H9 (cell line): ENCODE measurements at regions not wholly inside any gene's neighbourhood (a gene's known extent, or its start where the extent isn't known, plus 50 kb on each side); places are given as distances from the start of the nearest gene placed in this dataset.
A peak's percentile ranks its signal among the peaks of the same experiment; 100 is the strongest.

Source experiments
- DNase-seq: peaks from one replicate; pipeline ENCODE4 v3.0.0-alpha.2; 2017
- H2AFZ ChIP-seq: one replicate; pipeline ENCODE4 v1.6.1; 2013; ENCODE audit warnings: mild to moderate bottlenecking, low read length, control low read depth, moderate library complexity
- H2AK5ac ChIP-seq: 2 replicates; pipeline ENCODE4 v1.6.1; 2013; ENCODE audit warnings: low read length, control low read depth, mixed read lengths; ENCODE audit not compliant: insufficient read length
- H2BK120ac ChIP-seq: one replicate; pipeline ENCODE4 v1.6.1; 2013; ENCODE audit warnings: low read depth, mild to moderate bottlenecking, low read length, control low read depth, inconsistent platforms; ENCODE audit not compliant: poor library complexity, severe bottlenecking
- H2BK12ac ChIP-seq: 2 replicates; pipeline ENCODE4 v1.6.1; 2013; ENCODE audit warnings: low read length, control low read depth, mixed read lengths, low read depth; ENCODE audit not compliant: insufficient read length
- H2BK15ac ChIP-seq: 2 replicates; pipeline ENCODE4 v1.6.1; 2013; ENCODE audit warnings: low read depth, low read length, control low read depth
- H2BK20ac ChIP-seq: one replicate; pipeline ENCODE4 v1.6.1; 2013; ENCODE audit warnings: low read depth, mild to moderate bottlenecking, low read length, control low read depth, inconsistent platforms; ENCODE audit not compliant: poor library complexity, severe bottlenecking
- H2BK5ac ChIP-seq: 2 replicates; pipeline ENCODE4 v1.6.1; 2013; ENCODE audit warnings: low read length, control low read depth, mixed read lengths; ENCODE audit not compliant: insufficient read length
- H3K14ac ChIP-seq: 2 replicates; pipeline ENCODE4 v1.6.1; 2013; ENCODE audit warnings: low read length, control low read depth; ENCODE audit not compliant: insufficient read depth
- H3K18ac ChIP-seq: 2 replicates; pipeline ENCODE4 v1.6.1; 2013; ENCODE audit warnings: low read depth, mild to moderate bottlenecking, mixed read lengths, low read length, control low read depth; ENCODE audit not compliant: insufficient read length
- H3K23ac ChIP-seq: 2 replicates; pipeline ENCODE4 v1.6.1; 2013; ENCODE audit warnings: low read length, control low read depth, mixed read lengths, low read depth; ENCODE audit not compliant: insufficient read length
- H3K23me2 ChIP-seq: 2 replicates; pipeline ENCODE4 v1.6.1; 2013; ENCODE audit warnings: low read depth, mild to moderate bottlenecking, mixed read lengths, low read length, control low read depth; ENCODE audit not compliant: insufficient read length, poor library complexity, severe bottlenecking
- H3K27ac ChIP-seq: 2 replicates; pipeline ENCODE4 v1.5.1; 2013; ENCODE audit warnings: low read length, control low read depth, mixed read lengths, low read depth; ENCODE audit not compliant: insufficient read length
- H3K27me3 ChIP-seq: 2 replicates; pipeline ENCODE4 v1.6.1; 2013; ENCODE audit warnings: low read length, control low read depth, inconsistent platforms; ENCODE audit not compliant: insufficient read depth
- H3K4ac ChIP-seq: 2 replicates; pipeline ENCODE4 v1.6.1; 2013; ENCODE audit warnings: low read depth, mild to moderate bottlenecking, control low read depth, inconsistent platforms, low read length, moderate library complexity
- H3K4me1 ChIP-seq: 2 replicates; pipeline ENCODE4 v1.6.1; 2013; ENCODE audit warnings: low read length, control low read depth, inconsistent platforms; ENCODE audit not compliant: insufficient read depth
- H3K4me2 ChIP-seq: 2 replicates; pipeline ENCODE4 v1.6.1; 2013; ENCODE audit warnings: low read length, control low read depth, mixed read lengths; ENCODE audit not compliant: insufficient read length, insufficient read depth
- H3K56ac ChIP-seq: 2 replicates; pipeline ENCODE4 v1.6.1; 2013; ENCODE audit warnings: low read depth, mild to moderate bottlenecking, mixed read lengths, low read length, control low read depth; ENCODE audit not compliant: insufficient read length
- H3K79me1 ChIP-seq: 2 replicates; pipeline ENCODE4 v1.6.1; 2013; ENCODE audit warnings: low read depth, mild to moderate bottlenecking, moderate library complexity, low read length, control low read depth, inconsistent platforms; ENCODE audit not compliant: insufficient read depth, poor library complexity, severe bottlenecking
- H3K79me2 ChIP-seq: 2 replicates; pipeline ENCODE4 v1.6.1; 2013; ENCODE audit warnings: low read length, control low read depth, inconsistent platforms; ENCODE audit not compliant: insufficient read depth
- H3K9ac ChIP-seq: 2 replicates; pipeline ENCODE4 v1.6.1; 2013; ENCODE audit warnings: low read length, control low read depth, mixed read lengths; ENCODE audit not compliant: insufficient read length; ENCODE audit errors: extremely low read depth
- H3K9me3 ChIP-seq: one replicate; pipeline ENCODE4 v1.6.1; 2013; ENCODE audit warnings: low read depth, low read length, inconsistent platforms; ENCODE audit not compliant: control insufficient read depth
- H3T11ph ChIP-seq: one replicate; pipeline ENCODE4 v1.6.1; 2013; ENCODE audit warnings: mild to moderate bottlenecking, low read length, control low read depth, inconsistent platforms
- H4K20me1 ChIP-seq: one replicate; pipeline ENCODE4 v1.6.1; 2013; ENCODE audit not compliant: control insufficient read depth, insufficient read length, insufficient read depth
- H4K5ac ChIP-seq: 2 replicates; pipeline ENCODE4 v1.6.1; 2013; ENCODE audit warnings: low read depth, mild to moderate bottlenecking, mixed read lengths, low read length, control low read depth; ENCODE audit not compliant: insufficient read length
- H4K8ac ChIP-seq: replicated peaks from 2 replicates; pipeline ENCODE4 v1.6.1; 2013; ENCODE audit warnings: low read length, control low read depth, mixed read lengths, low read depth; ENCODE audit not compliant: insufficient read length
- H4K91ac ChIP-seq: 2 replicates; pipeline ENCODE4 v1.6.1; 2013; ENCODE audit warnings: low read depth, mild to moderate bottlenecking, moderate library complexity, mixed read lengths, low read length, control low read depth; ENCODE audit not compliant: insufficient read length
- H3K27ac Mint-ChIP-seq, 3 experiments: 2 replicates in 2 of 3; 3 replicates in 1 of 3; pipeline ENCODE4 v1.8.0; 2020 to 2021; ENCODE audit warnings: mixed read lengths in 3 of 3, mild to moderate bottlenecking in 1 of 3, moderate library complexity in 1 of 3
- H3K27me3 Mint-ChIP-seq: 2 replicates; pipeline ENCODE4 v1.8.0; 2021; ENCODE audit warnings: low read depth, mild to moderate bottlenecking, moderate library complexity, mixed read lengths
- H3K36me3 Mint-ChIP-seq, 3 experiments: 2 replicates in 2 of 3; 3 replicates in 1 of 3; pipeline ENCODE4 v1.8.0; 2020 to 2021; ENCODE audit warnings: low read depth in 3 of 3, mixed read lengths in 3 of 3; ENCODE audit not compliant: insufficient read depth in 1 of 3
- H3K4me1 Mint-ChIP-seq, 2 experiments: 2 replicates each; pipeline ENCODE4 v1.8.0; 2020; ENCODE audit warnings: mixed read lengths in 2 of 2
- H3K4me3 Mint-ChIP-seq, 2 experiments: 2 replicates in 1 of 2; 3 replicates in 1 of 2; pipeline ENCODE4 v1.8.0; 2020 to 2021; ENCODE audit warnings: mild to moderate bottlenecking in 2 of 2, mixed read lengths in 2 of 2, moderate library complexity in 1 of 2
- H3K9me3 Mint-ChIP-seq, 2 experiments: 2 replicates in 1 of 2; 3 replicates in 1 of 2; pipeline ENCODE4 v1.8.0; 2020; ENCODE audit warnings: mild to moderate bottlenecking in 2 of 2, mixed read lengths in 2 of 2, moderate library complexity in 1 of 2
- WGBS: extraction: QIAGEN DNeasy Blood & Tissue Kit; methylation state at CpG from one replicate; pipeline ENCODE4 v1.1.7; 2013; ENCODE audit warnings: missing lambda C conversion rate, low lambda C conversion rate, mixed read lengths; ENCODE audit not compliant: insufficient read length; ENCODE audit errors: extremely low coverage; 5-methylcytosine and 5-hydroxymethylcytosine counted together
- TF ChIP-seq, protein P1 (sequence below): fragments of 200-600 bp; sonication (generic); conservative IDR thresholded peaks from 3 replicates; pipeline ENCODE4 v1.8.0; 2021; ENCODE audit warnings: antibody characterized with exemption, mild to moderate bottlenecking

DNA sequence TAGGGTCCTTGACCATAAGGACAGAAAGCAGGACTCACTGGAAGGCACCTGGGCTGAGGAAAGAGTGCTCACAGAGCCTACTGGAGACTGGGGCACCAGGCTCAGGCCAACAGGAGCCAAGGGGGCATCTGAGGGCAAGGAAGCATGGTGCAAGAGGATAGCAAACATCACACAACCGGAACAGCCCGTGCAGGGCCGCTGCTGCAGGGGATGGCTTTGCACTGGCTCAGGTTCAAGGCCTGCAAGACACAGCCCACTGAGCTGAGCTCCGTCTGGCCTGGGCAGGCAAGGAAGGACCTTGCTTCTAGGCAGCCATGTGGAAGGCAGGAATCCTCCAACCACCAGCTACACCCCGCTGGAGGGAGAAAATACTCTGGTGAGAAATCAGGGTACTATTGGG is 59.8 kb upstream of the KIF26B start:
- H3K79me1 ChIP-seq, result no peaks in the 10 kb centered on the region
- H2AK5ac ChIP-seq, result no peak overlapping the region
- H3K4ac ChIP-seq, result no peak overlapping the region
- Mint-ChIP-seq H3K36me3 (no peaks in the 10 kb centered on the region), H3K4me3 (no peak overlapping the region), H3K27me3 (no peaks in the 10 kb centered on the region; the same call in 1 of the 2 replicates), H3K4me1 (peaks cover 7 to 8% of the 10 kb centered on the region in 2 experiments), H3K9me3 (no peaks in the 10 kb centered on the region), H3K27ac (peak overlapping the region in 2 of 3 experiments; percentile 13 to 57; a peak in 2 of 7 replicates)
- no peak overlapping the region for H4K8ac ChIP-seq
- H3K27ac ChIP-seq, result no peak overlapping the region
- no peak overlapping the region for H2BK120ac ChIP-seq
- no peak overlapping the region for H2BK20ac ChIP-seq
- H3K14ac ChIP-seq, result no peak overlapping the region
- H3K27me3 ChIP-seq, result no peaks in the 10 kb centered on the region
- TF ChIP-seq, protein P1, sequence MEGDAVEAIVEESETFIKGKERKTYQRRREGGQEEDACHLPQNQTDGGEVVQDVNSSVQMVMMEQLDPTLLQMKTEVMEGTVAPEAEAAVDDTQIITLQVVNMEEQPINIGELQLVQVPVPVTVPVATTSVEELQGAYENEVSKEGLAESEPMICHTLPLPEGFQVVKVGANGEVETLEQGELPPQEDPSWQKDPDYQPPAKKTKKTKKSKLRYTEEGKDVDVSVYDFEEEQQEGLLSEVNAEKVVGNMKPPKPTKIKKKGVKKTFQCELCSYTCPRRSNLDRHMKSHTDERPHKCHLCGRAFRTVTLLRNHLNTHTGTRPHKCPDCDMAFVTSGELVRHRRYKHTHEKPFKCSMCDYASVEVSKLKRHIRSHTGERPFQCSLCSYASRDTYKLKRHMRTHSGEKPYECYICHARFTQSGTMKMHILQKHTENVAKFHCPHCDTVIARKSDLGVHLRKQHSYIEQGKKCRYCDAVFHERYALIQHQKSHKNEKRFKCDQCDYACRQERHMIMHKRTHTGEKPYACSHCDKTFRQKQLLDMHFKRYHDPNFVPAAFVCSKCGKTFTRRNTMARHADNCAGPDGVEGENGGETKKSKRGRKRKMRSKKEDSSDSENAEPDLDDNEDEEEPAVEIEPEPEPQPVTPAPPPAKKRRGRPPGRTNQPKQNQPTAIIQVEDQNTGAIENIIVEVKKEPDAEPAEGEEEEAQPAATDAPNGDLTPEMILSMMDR, result no peak
- no peak overlapping the region for H2BK12ac ChIP-seq
- H3T11ph ChIP-seq, result no peak overlapping the region
- H4K20me1 ChIP-seq, result no peaks in the 10 kb centered on the region
- no peak overlapping the region for H3K56ac ChIP-seq
- H2BK5ac ChIP-seq, result no peak overlapping the region
- WGBS, result no CpG with 5 or more reads among the region's 5 CpGs
- no peaks in the 10 kb centered on the region for H3K79me2 ChIP-seq
- no peak overlapping the region for H3K23ac ChIP-seq
- no peaks in the 10 kb centered on the region for H3K9me3 ChIP-seq
- no peak overlapping the region for H3K9ac ChIP-seq
- no peak overlapping the region for H4K91ac ChIP-seq
- no peaks in the 10 kb centered on the region for H3K23me2 ChIP-seq
- no peak overlapping the region for H2BK15ac ChIP-seq
- H3K4me2 ChIP-seq, result no peak overlapping the region
- H3K4me1 ChIP-seq, result no peaks in the 10 kb centered on the region; the same call in none of the 2 replicates
- no peak overlapping the region for H3K18ac ChIP-seq
- H4K5ac ChIP-seq, result no peak overlapping the region
- H2AFZ ChIP-seq, result no peak overlapping the region
- no peak for DNase-seq
